ENCODE measurements at regions not wholly inside any gene's neighbourhood (a gene's known extent, or its start where the extent isn't known, plus 50 kb on each side); places are given as distances from the start of the nearest gene placed in this dataset.

DNA sequence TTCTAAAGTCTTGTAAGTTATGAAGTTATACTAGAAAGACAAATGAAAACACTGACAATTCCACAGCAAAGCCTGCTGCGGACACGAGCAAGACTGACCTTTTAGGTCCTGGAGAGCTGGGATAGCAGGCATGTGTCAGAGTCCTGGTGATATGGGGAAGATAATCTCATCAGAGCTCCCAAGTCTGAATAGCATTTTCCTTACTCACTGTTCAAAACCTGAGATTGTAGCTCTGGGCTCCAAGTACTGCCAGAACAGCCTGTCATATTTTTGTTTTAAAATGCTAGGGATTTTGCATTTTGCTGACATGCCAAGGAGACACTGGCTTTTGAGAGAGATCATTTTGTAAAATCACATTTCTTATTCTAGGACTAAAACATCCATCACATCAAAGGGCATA lies 90.1 kb downstream of the DRD1 start:
- Mint-ChIP-seq H3K27me3 (ENCODE audit: insufficient read depth) (peaks cover 11% of the 10 kb centered on the region), H3K9me3 (no peaks in the 10 kb centered on the region), H3K27ac (no peak overlapping the region), H3K4me1 (peaks cover 16% of the 10 kb centered on the region), H3K36me3 (ENCODE audit: low read depth) (no peaks in the 10 kb centered on the region), H3K4me3 (no peak overlapping the region)
- no peak overlapping the region for H3K9ac ChIP-seq (ENCODE audit: extremely low read depth, low read length, poor library complexity, severe bottlenecking)
- no peaks in the 10 kb centered on the region for H3K27me3 ChIP-seq (ENCODE audit: control insufficient read depth, insufficient read depth, low read length, poor library complexity, severe bottlenecking)
- no peak for TF ChIP-seq CTCF (conservative IDR thresholded peaks at IDR 0.05)
- DNase-seq = no peak
- H3K36me3 ChIP-seq (ENCODE audit: control insufficient read depth, insufficient read depth, low read length) = no peaks in the 10 kb centered on the region
- H3K4me1 ChIP-seq (ENCODE audit: control insufficient read depth, insufficient read depth, low read length) = peaks cover 5% of the 10 kb centered on the region
- no peak overlapping the region for H3K27ac ChIP-seq (ENCODE audit: low read depth, low read length)
- 95% methylated on average over 2 of the region's 2 CpGs; no CpG with 5 or more reads in 1 of the 2 experiments for WGBS, 2 experiments (ENCODE audit: insufficient coverage in 1 of 2, insufficient read length in 1 of 2)
- H3K9me3 ChIP-seq (ENCODE audit: control insufficient read depth, low read length) = no peaks in the 10 kb centered on the region
- H3K4me3 ChIP-seq (ENCODE audit: low read length) = no peak overlapping the region

DNA sequence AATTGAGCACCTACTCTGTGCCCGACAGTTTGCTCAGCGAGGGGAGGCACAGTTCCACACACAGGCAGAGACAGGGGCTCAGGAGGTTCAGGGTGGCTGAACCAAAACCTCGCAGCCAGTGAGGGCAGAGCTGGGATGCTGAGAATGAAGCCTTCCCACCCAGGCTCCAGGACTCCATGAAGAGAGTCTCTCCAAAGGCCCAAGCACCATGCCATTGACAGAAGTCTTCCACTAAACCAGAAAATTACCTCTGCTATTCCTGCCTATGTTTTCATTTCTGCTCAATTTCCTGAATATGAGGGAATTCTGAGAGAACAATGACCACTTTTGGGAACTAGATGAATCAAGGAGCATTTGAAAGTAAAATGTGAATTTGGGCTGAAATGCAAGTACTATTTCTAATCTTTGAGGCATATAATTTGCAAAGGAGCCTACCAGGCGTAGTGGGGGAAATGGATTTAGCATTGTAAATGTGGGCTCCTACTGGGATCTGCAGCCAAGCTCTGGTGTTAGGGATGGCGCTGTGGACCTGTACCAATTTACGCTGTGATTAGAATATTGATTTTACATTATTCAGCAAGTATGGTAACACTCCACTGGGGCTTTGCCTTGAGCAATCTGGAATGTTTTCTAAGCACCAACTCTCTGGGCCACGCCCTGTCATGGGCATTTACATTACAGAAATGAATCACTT lies 91.9 kb downstream of the DRD1 start:
- H3K27me3 ChIP-seq (ENCODE audit: control insufficient read depth, insufficient read depth, low read length, poor library complexity, severe bottlenecking) = no peaks in the 10 kb centered on the region
- no peak overlapping the region for H3K27ac Mint-ChIP-seq
- DNase-seq = no peak
- no peaks in the 10 kb centered on the region for H3K36me3 ChIP-seq (ENCODE audit: control insufficient read depth, insufficient read depth, low read length)
- H3K27me3 Mint-ChIP-seq (ENCODE audit: insufficient read depth) = peaks cover 14% of the 10 kb centered on the region
- peaks cover 24% of the 10 kb centered on the region for H3K4me1 Mint-ChIP-seq
- 90 to 93% methylated on average over 5 to 7 of the region's 7 CpGs for WGBS, 2 experiments (ENCODE audit: insufficient coverage in 1 of 2, insufficient read length in 1 of 2)
- H3K4me3 Mint-ChIP-seq = no peak overlapping the region
- no peaks in the 10 kb centered on the region for H3K9me3 ChIP-seq (ENCODE audit: control insufficient read depth, low read length)
- peaks cover 5% of the 10 kb centered on the region for H3K4me1 ChIP-seq (ENCODE audit: control insufficient read depth, insufficient read depth, low read length)
- H3K9ac ChIP-seq (ENCODE audit: extremely low read depth, low read length, poor library complexity, severe bottlenecking) = no peak overlapping the region
- H3K9me3 Mint-ChIP-seq = no peaks in the 10 kb centered on the region
- no peak overlapping the region for H3K27ac ChIP-seq (ENCODE audit: low read depth, low read length)
- no peaks in the 10 kb centered on the region for H3K36me3 Mint-ChIP-seq (ENCODE audit: low read depth)
- TF ChIP-seq CTCF (conservative IDR thresholded peaks at IDR 0.05) = no peak
- no peak overlapping the region for H3K4me3 ChIP-seq (ENCODE audit: low read length)

DNA sequence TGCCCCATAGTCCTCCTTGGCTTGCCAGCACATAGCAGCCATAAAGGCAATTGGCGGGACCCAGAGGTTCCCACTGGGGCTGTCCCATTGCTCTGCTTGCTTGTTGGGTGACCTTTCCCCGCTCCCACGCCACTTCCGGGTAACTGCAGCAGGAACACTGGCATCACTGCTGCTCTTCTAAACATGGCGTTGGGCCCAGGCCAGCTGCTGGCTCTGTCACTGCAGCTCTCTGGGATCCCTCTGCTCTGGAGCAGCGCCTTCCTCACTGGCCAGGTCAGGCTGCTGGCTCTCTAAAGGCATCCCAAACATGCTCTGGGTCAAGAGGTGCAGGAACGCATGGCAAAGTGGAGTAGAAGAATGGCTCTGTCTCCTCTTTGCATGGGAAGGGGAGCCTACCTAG lies 92.9 kb downstream of the DRD1 start:
- no peak overlapping the region for H3K4me3 Mint-ChIP-seq
- H3K4me1 Mint-ChIP-seq = peaks cover 22% of the 10 kb centered on the region
- no peaks in the 10 kb centered on the region for H3K36me3 Mint-ChIP-seq (ENCODE audit: low read depth)
- H3K4me1 ChIP-seq (ENCODE audit: control insufficient read depth, insufficient read depth, low read length) = peaks cover 5% of the 10 kb centered on the region
- no peaks in the 10 kb centered on the region for H3K36me3 ChIP-seq (ENCODE audit: control insufficient read depth, insufficient read depth, low read length)
- DNase-seq = no peak
- TF ChIP-seq CTCF (conservative IDR thresholded peaks at IDR 0.05) = no peak
- no peaks in the 10 kb centered on the region for H3K9me3 ChIP-seq (ENCODE audit: control insufficient read depth, low read length)
- H3K9me3 Mint-ChIP-seq = no peaks in the 10 kb centered on the region
- H3K4me3 ChIP-seq (ENCODE audit: low read length) = no peak overlapping the region
- H3K27me3 Mint-ChIP-seq (ENCODE audit: insufficient read depth) = peaks cover 14% of the 10 kb centered on the region
- no peaks in the 10 kb centered on the region for H3K27me3 ChIP-seq (ENCODE audit: control insufficient read depth, insufficient read depth, low read length, poor library complexity, severe bottlenecking)
- no peak overlapping the region for H3K27ac ChIP-seq (ENCODE audit: low read depth, low read length)
- no peak overlapping the region for H3K27ac Mint-ChIP-seq
- WGBS, 2 experiments (ENCODE audit: insufficient coverage in 1 of 2, insufficient read length in 1 of 2) = 74 to 86% methylated on average over 7 of the region's 7 CpGs
- H3K9ac ChIP-seq (ENCODE audit: extremely low read depth, low read length, poor library complexity, severe bottlenecking) = no peak overlapping the region

All from endodermal cell (in vitro differentiated cells).